HCT116 (cell line): ENCODE measurements at regions not wholly inside any gene's neighbourhood (a gene's known extent, or its start where the extent isn't known, plus 50 kb on each side); places are given as distances from the start of the nearest gene placed in this dataset.

ENCODE experiments used
- CBX3 ChIP-seq: IDR thresholded peaks from 2 replicates; pipeline ENCODE4 v1.6.1; 2012; ENCODE audit warnings: low read depth
- POLR2A ChIP-seq: IDR thresholded peaks from 2 replicates; pipeline ENCODE4 v1.7.0; 2011; ENCODE audit warnings: borderline replicate concordance; ENCODE audit not compliant: insufficient read depth, insufficient read length; ENCODE audit errors: extremely low read depth
- POLR2AphosphoS5 ChIP-seq: IDR thresholded peaks from 2 replicates; pipeline ENCODE4 v1.6.1; 2011; ENCODE audit warnings: mild to moderate bottlenecking, low read depth, low read length, moderate library complexity
- TF ChIP-seq, protein P1 (sequence below), 3 experiments: fragments of 200-600 bp in 1 of 3; sonication (generic) in 1 of 3; IDR thresholded peaks in 2 of 3; conservative IDR thresholded peaks in 1 of 3; 2 replicates each; pipeline ENCODE4 v1.5.1; 2012 to 2017; ENCODE audit warnings: low read depth in 2 of 3, low read length in 2 of 3, antibody characterized with exemption in 1 of 3, borderline replicate concordance in 1 of 3, control low read depth in 1 of 3, mild to moderate bottlenecking in 1 of 3, mixed read lengths in 1 of 3, mixed run types in 1 of 3, moderate library complexity in 1 of 3; ENCODE audit not compliant: insufficient read depth in 1 of 3

DNA sequence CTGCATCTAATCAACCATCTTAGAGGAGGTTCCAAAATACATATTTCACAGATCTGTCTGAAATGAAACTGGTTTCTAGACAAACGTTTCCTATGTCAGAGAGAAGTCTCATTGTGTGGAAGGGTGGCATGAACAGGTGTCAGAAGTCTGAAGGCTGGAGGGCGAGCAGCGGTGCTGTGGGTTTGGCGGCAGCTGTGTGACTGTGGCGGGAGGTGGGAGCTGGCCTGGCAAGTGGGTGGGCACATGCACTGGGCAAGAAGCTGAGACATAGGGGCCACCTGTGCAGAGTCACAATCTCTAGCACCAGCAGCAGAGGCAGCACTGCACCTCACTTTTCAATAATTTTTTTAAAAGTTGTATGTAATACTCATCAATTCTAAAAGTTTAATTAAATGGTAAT lies 346.3 kb downstream of the DSC3 start:
- TF ChIP-seq POLR2A (no peak), POLR2AphosphoS5 (no peak), CBX3 (no peak)
- TF ChIP-seq, protein P1, sequence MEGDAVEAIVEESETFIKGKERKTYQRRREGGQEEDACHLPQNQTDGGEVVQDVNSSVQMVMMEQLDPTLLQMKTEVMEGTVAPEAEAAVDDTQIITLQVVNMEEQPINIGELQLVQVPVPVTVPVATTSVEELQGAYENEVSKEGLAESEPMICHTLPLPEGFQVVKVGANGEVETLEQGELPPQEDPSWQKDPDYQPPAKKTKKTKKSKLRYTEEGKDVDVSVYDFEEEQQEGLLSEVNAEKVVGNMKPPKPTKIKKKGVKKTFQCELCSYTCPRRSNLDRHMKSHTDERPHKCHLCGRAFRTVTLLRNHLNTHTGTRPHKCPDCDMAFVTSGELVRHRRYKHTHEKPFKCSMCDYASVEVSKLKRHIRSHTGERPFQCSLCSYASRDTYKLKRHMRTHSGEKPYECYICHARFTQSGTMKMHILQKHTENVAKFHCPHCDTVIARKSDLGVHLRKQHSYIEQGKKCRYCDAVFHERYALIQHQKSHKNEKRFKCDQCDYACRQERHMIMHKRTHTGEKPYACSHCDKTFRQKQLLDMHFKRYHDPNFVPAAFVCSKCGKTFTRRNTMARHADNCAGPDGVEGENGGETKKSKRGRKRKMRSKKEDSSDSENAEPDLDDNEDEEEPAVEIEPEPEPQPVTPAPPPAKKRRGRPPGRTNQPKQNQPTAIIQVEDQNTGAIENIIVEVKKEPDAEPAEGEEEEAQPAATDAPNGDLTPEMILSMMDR (IDR thresholded peaks at IDR 0.05 in 2 of 3, conservative IDR thresholded peaks at IDR 0.05 in 1 of 3; ENCODE audit: borderline replicate concordance in 1 of 3, insufficient read depth in 1 of 3, low read depth in 2 of 3, low read length in 2 of 3) = no peak
